ENCODE measurements at regions not wholly inside any gene's neighbourhood (a gene's known extent, or its start where the extent isn't known, plus 50 kb on each side); places are given as distances from the start of the nearest gene placed in this dataset.
"Not testable (repeated sequence)": the region's sequence is repeated elsewhere in the genome, so short reads cannot be mapped to it uniquely, and the experiment has no call there.

GRCh38 chr17:63039342-63039741, 73.3 kb downstream of the TANC2 start:
- peaks cover 4% of the 10 kb centered on the region for H3K4me1 ChIP-seq (ENCODE audit: control insufficient read depth, insufficient read depth, low read length)
- no peaks in the 10 kb centered on the region for H3K9me3 ChIP-seq (replicated peaks; ENCODE audit: control insufficient read depth, low read depth, low read length)
- no peak overlapping the region for H3K27ac ChIP-seq (ENCODE audit: low read length)
- no peak overlapping the region for H3K4me3 ChIP-seq (ENCODE audit: low read length)
- H3K27me3 ChIP-seq (ENCODE audit: control insufficient read depth, insufficient read depth, low read length), result no peaks in the 10 kb centered on the region
- DNase-seq, result peak; percentile 17
- WGBS (ENCODE audit: insufficient coverage), result 70% methylated on average over 2 of the region's 4 CpGs
- no peaks in the 10 kb centered on the region for H3K36me3 ChIP-seq (ENCODE audit: control insufficient read depth, insufficient read depth, low read length)

- H3K27me3 ChIP-seq (ENCODE audit: control insufficient read depth, insufficient read depth, low read length), result no peaks in the 10 kb centered on the region
- no peaks in the 10 kb centered on the region for H3K36me3 ChIP-seq (ENCODE audit: control insufficient read depth, insufficient read depth, low read length)
- peak; percentile 37 for DNase-seq
- peaks cover 4% of the 10 kb centered on the region for H3K4me1 ChIP-seq (ENCODE audit: control insufficient read depth, insufficient read depth, low read length)
- no peak overlapping the region for H3K4me3 ChIP-seq (ENCODE audit: low read length)
- no peaks in the 10 kb centered on the region for H3K9me3 ChIP-seq (replicated peaks; ENCODE audit: control insufficient read depth, low read depth, low read length)
- H3K27ac ChIP-seq (ENCODE audit: low read length), result no peak overlapping the region
- no CpG with 5 or more reads among the region's 5 CpGs for WGBS (ENCODE audit: insufficient coverage)
Measured at GRCh38 chr17:63039899-63040602, 74.0 kb downstream of the TANC2 start.

- peaks cover 4% of the 10 kb centered on the region for H3K4me1 ChIP-seq (ENCODE audit: control insufficient read depth, insufficient read depth, low read length)
- H3K27me3 ChIP-seq (ENCODE audit: control insufficient read depth, insufficient read depth, low read length), result no peaks in the 10 kb centered on the region
- DNase-seq, result no peak
- no peak overlapping the region for H3K27ac ChIP-seq (ENCODE audit: low read length)
- no peaks in the 10 kb centered on the region for H3K9me3 ChIP-seq (replicated peaks; ENCODE audit: control insufficient read depth, low read depth, low read length)
- no peaks in the 10 kb centered on the region for H3K36me3 ChIP-seq (ENCODE audit: control insufficient read depth, insufficient read depth, low read length)
- no peak overlapping the region for H3K4me3 ChIP-seq (ENCODE audit: low read length)
Measured at GRCh38 chr17:63040816-63041215, 74.8 kb downstream of the TANC2 start.

- DNase-seq, result no peak
- Histone ChIP-seq H3K36me3 (ENCODE audit: control insufficient read depth, insufficient read depth, low read length) (no peaks in the 10 kb centered on the region), H3K27ac (ENCODE audit: low read length) (no peak overlapping the region), H3K9me3 (replicated peaks; ENCODE audit: control insufficient read depth, low read depth, low read length) (no peaks in the 10 kb centered on the region), H3K27me3 (ENCODE audit: control insufficient read depth, insufficient read depth, low read length) (no peaks in the 10 kb centered on the region), H3K4me1 (ENCODE audit: control insufficient read depth, insufficient read depth, low read length) (peaks cover 4% of the 10 kb centered on the region), H3K4me3 (ENCODE audit: low read length) (no peak overlapping the region)
- WGBS (ENCODE audit: insufficient coverage), result no CpG with 5 or more reads among the region's 4 CpGs
Measured at GRCh38 chr17:63041251-63041650, 75.2 kb downstream of the TANC2 start.

GRCh38 chr17:63041722-63042121, 75.7 kb downstream of the TANC2 start:
- 63% methylated on average over 1 of the region's 2 CpGs for whole genome bisulfite sequencing (ENCODE audit: insufficient coverage)
- DNase-seq, result no peak

GRCh38 chr17:63042256-63042812, 76.3 kb downstream of the TANC2 start:
- Histone ChIP-seq H3K36me3 (ENCODE audit: control insufficient read depth, insufficient read depth, low read length) (no peaks in the 10 kb centered on the region), H3K27me3 (ENCODE audit: control insufficient read depth, insufficient read depth, low read length) (no peaks in the 10 kb centered on the region), H3K27ac (ENCODE audit: low read length) (no peak overlapping the region), H3K9me3 (replicated peaks; ENCODE audit: control insufficient read depth, low read depth, low read length) (no peaks in the 10 kb centered on the region), H3K4me1 (ENCODE audit: control insufficient read depth, insufficient read depth, low read length) (peaks cover 4% of the 10 kb centered on the region), H3K4me3 (ENCODE audit: low read length) (no peak overlapping the region)
- no peak for DNase-seq
- WGBS (ENCODE audit: insufficient coverage), result no CpG with 5 or more reads among the region's 2 CpGs

More at GRCh38 chr17:63041722-63042121, 75.7 kb downstream of the TANC2 start:
- no peaks in the 10 kb centered on the region for H3K9me3 ChIP-seq (replicated peaks; ENCODE audit: control insufficient read depth, low read depth, low read length)
- no peaks in the 10 kb centered on the region for H3K27me3 ChIP-seq (ENCODE audit: control insufficient read depth, insufficient read depth, low read length)
- no peaks in the 10 kb centered on the region for H3K36me3 ChIP-seq (ENCODE audit: control insufficient read depth, insufficient read depth, low read length)
- no peak overlapping the region for H3K27ac ChIP-seq (ENCODE audit: low read length)
- H3K4me1 ChIP-seq (ENCODE audit: control insufficient read depth, insufficient read depth, low read length), result peaks cover 4% of the 10 kb centered on the region
- no peak overlapping the region for H3K4me3 ChIP-seq (ENCODE audit: low read length)

- H3K27ac ChIP-seq (ENCODE audit: low read length); H3K4me1 ChIP-seq (ENCODE audit: control insufficient read depth, insufficient read depth, low read length); DNase-seq; H3K36me3 ChIP-seq (ENCODE audit: control insufficient read depth, insufficient read depth, low read length); H3K4me3 ChIP-seq (ENCODE audit: low read length); H3K9me3 ChIP-seq (replicated peaks; ENCODE audit: control insufficient read depth, low read depth, low read length); H3K27me3 ChIP-seq (ENCODE audit: control insufficient read depth, insufficient read depth, low read length): not testable (repeated sequence)
- WGBS (ENCODE audit: insufficient coverage), result no CpG with 5 or more reads among the region's 2 CpGs
Measured at GRCh38 chr17:63057560-63057959, 91.5 kb downstream of the TANC2 start.

- H3K4me3 ChIP-seq (ENCODE audit: low read length), result no peak overlapping the region
- H3K27ac ChIP-seq (ENCODE audit: low read length), result no peak overlapping the region
- WGBS (ENCODE audit: insufficient coverage), result 91% methylated on average over 3 of the region's 4 CpGs
- H3K4me1 ChIP-seq (ENCODE audit: control insufficient read depth, insufficient read depth, low read length), result no peaks in the 10 kb centered on the region
- no peak for DNase-seq
- no peaks in the 10 kb centered on the region for H3K36me3 ChIP-seq (ENCODE audit: control insufficient read depth, insufficient read depth, low read length)
- no peaks in the 10 kb centered on the region for H3K27me3 ChIP-seq (ENCODE audit: control insufficient read depth, insufficient read depth, low read length)
- no peaks in the 10 kb centered on the region for H3K9me3 ChIP-seq (replicated peaks; ENCODE audit: control insufficient read depth, low read depth, low read length)
Measured at GRCh38 chr17:63066158-63066813, 100.3 kb downstream of the TANC2 start.

- Histone ChIP-seq H3K27ac (ENCODE audit: low read length) (no peak overlapping the region), H3K36me3 (ENCODE audit: control insufficient read depth, insufficient read depth, low read length) (no peaks in the 10 kb centered on the region), H3K9me3 (replicated peaks; ENCODE audit: control insufficient read depth, low read depth, low read length) (no peaks in the 10 kb centered on the region), H3K4me3 (ENCODE audit: low read length) (no peak overlapping the region), H3K27me3 (ENCODE audit: control insufficient read depth, insufficient read depth, low read length) (no peaks in the 10 kb centered on the region), H3K4me1 (ENCODE audit: control insufficient read depth, insufficient read depth, low read length) (no peaks in the 10 kb centered on the region)
- WGBS (ENCODE audit: insufficient coverage), result no CpG with 5 or more reads among the region's 1 CpG
- DNase-seq, result no peak
Measured at GRCh38 chr17:63069245-63069644, 103.2 kb downstream of the TANC2 start.

GRCh38 chr17:63070031-63070430, 104.0 kb downstream of the TANC2 start:
- no CpG with 5 or more reads among the region's 1 CpG for WGBS (ENCODE audit: insufficient coverage)
- no peak for DNase-seq
- no peaks in the 10 kb centered on the region for H3K36me3 ChIP-seq (ENCODE audit: control insufficient read depth, insufficient read depth, low read length)

More at GRCh38 chr17:63070031-63070430, 104.0 kb downstream of the TANC2 start:
- Histone ChIP-seq H3K4me1 (ENCODE audit: control insufficient read depth, insufficient read depth, low read length) (no peaks in the 10 kb centered on the region), H3K27me3 (ENCODE audit: control insufficient read depth, insufficient read depth, low read length) (no peaks in the 10 kb centered on the region), H3K9me3 (replicated peaks; ENCODE audit: control insufficient read depth, low read depth, low read length) (no peaks in the 10 kb centered on the region), H3K27ac (ENCODE audit: low read length) (no peak overlapping the region), H3K4me3 (ENCODE audit: low read length) (no peak overlapping the region)

All from muscle of leg (tissue), 3 donors.